GM23248 (cell line): ENCODE measurements at regions not wholly inside any gene's neighbourhood (a gene's known extent, or its start where the extent isn't known, plus 50 kb on each side); places are given as distances from the start of the nearest gene placed in this dataset.
A peak's percentile ranks its signal among the peaks of the same experiment; 100 is the strongest.

Experiments used
- DNase-seq: peaks from one replicate; pipeline ENCODE4 v3.0.0-alpha.2; 2015
- H2AFZ ChIP-seq: fragments of 200-600 bp; sonication (generic); 2 replicates; pipeline ENCODE4 v1.6.1; 2016; ENCODE audit warnings: antibody characterized with exemption
- H3F3A ChIP-seq: fragments of 200-600 bp; sonication (generic); 2 replicates; pipeline ENCODE4 v1.6.1; 2016; ENCODE audit warnings: mild to moderate bottlenecking, antibody characterized with exemption, mixed run types; ENCODE audit not compliant: insufficient read depth
- H3K27ac ChIP-seq: fragments of 200-600 bp; sonication (generic); 2 replicates; pipeline ENCODE4 v1.5.1; 2016; ENCODE audit warnings: mild to moderate bottlenecking
- H3K27me3 ChIP-seq: fragments of 200-600 bp; sonication (generic); replicated peaks from 2 replicates; pipeline ENCODE4 v1.6.1; 2016; ENCODE audit warnings: mild to moderate bottlenecking; ENCODE audit not compliant: insufficient read depth
- H3K36me3 ChIP-seq: fragments of 200-600 bp; sonication (generic); 2 replicates; pipeline ENCODE4 v1.6.1; 2016; ENCODE audit warnings: low read depth, mild to moderate bottlenecking
- H3K4me1 ChIP-seq: fragments of 200-600 bp; sonication (generic); 2 replicates; pipeline ENCODE4 v1.6.1; 2016; ENCODE audit warnings: mild to moderate bottlenecking; ENCODE audit not compliant: insufficient read depth
- H3K4me2 ChIP-seq: fragments of 200-600 bp; sonication (generic); one replicate; pipeline ENCODE4 v1.6.1; 2016; ENCODE audit warnings: mild to moderate bottlenecking; ENCODE audit not compliant: unreplicated experiment
- H3K4me3 ChIP-seq: fragments of 200-600 bp; sonication (generic); 2 replicates; pipeline ENCODE4 v1.5.1; 2016; ENCODE audit warnings: mild to moderate bottlenecking
- H3K79me2 ChIP-seq: fragments of 200-600 bp; sonication (generic); 2 replicates; pipeline ENCODE4 v1.6.1; 2016; ENCODE audit warnings: mild to moderate bottlenecking; ENCODE audit not compliant: insufficient read depth
- H3K9ac ChIP-seq: fragments of 200-600 bp; sonication (generic); 2 replicates; pipeline ENCODE4 v1.6.1; 2016; ENCODE audit warnings: mild to moderate bottlenecking
- H3K9me2 ChIP-seq: fragments of 200-600 bp; sonication (generic); 2 replicates; pipeline ENCODE4 v1.6.1; 2016; ENCODE audit warnings: mixed run types, mild to moderate bottlenecking, moderate library complexity; ENCODE audit not compliant: insufficient read depth
- H3K9me3 ChIP-seq: fragments of 200-600 bp; sonication (generic); one replicate; pipeline ENCODE4 v1.6.1; 2017; ENCODE audit warnings: low read depth
- H4K20me1 ChIP-seq: fragments of 200-600 bp; sonication (generic); 2 replicates; pipeline ENCODE4 v1.6.0; 2016; ENCODE audit not compliant: insufficient read depth
- EZH2 ChIP-seq: fragments of 200-600 bp; sonication (generic); IDR thresholded peaks from 2 replicates; pipeline ENCODE4 v1.6.1; 2018; ENCODE audit warnings: antibody characterized with exemption, mild to moderate bottlenecking; ENCODE audit not compliant: insufficient read depth, poor library complexity, severe bottlenecking
- EZH2phosphoT487 ChIP-seq: fragments of 200-600 bp; sonication (generic); IDR thresholded peaks from 2 replicates; pipeline ENCODE4 v1.6.1; 2018; ENCODE audit warnings: antibody characterized with exemption, moderate library complexity, mild to moderate bottlenecking, low read depth; ENCODE audit not compliant: insufficient read depth
- WGBS, 2 experiments: methylation state at CpG; one replicate each; pipeline ENCODE4 v1.1.6; 2015 to 2017; ENCODE audit warnings: low lambda C conversion rate in 2 of 2, low coverage in 1 of 2; ENCODE audit errors: missing lambda C conversion rate in 2 of 2; 5-methylcytosine and 5-hydroxymethylcytosine counted together
- in situ Hi-C: fragments of 300-500 bp; cut with MboI; formaldehyde crosslinking; loops from 2 replicates; pipeline ENCODE4 v1.15.0; 2020

GRCh38 chr6:40788661-40789655 is 201.8 kb upstream of the LRFN2 start:
- Histone ChIP-seq H3K36me3 (no peaks in the 10 kb centered on the region), H3K4me3 (no peak overlapping the region), H3K9ac (no peak overlapping the region), H3K4me2 (no peak overlapping the region), H3K27me3 (no peaks in the 10 kb centered on the region; the same call in none of the 2 replicates), H3K79me2 (no peaks in the 10 kb centered on the region), H3K9me3 (no peaks in the 10 kb centered on the region), H3K4me1 (no peaks in the 10 kb centered on the region; the same call in 1 of the 2 replicates), H3F3A (no peaks in the 10 kb centered on the region), H2AFZ (no peak overlapping the region), H3K9me2 (no peaks in the 10 kb centered on the region), H4K20me1 (no peaks in the 10 kb centered on the region), H3K27ac (no peak overlapping the region)
- in situ Hi-C loops = no loop called here
- TF ChIP-seq EZH2 (no peak), EZH2phosphoT487 (no peak)
- WGBS, 2 experiments = 50 to 53% methylated on average over 11 of the region's 11 CpGs
- peak; percentile 67 for DNase-seq

- TF ChIP-seq EZH2phosphoT487 = no peak
- no peak for TF ChIP-seq EZH2
- 57 to 59% methylated on average over 3 of the region's 3 CpGs for WGBS, 2 experiments
- H3K27ac ChIP-seq = no peak overlapping the region
- no peaks in the 10 kb centered on the region for H4K20me1 ChIP-seq
- no peaks in the 10 kb centered on the region; the same call in none of the 2 replicates for H3K27me3 ChIP-seq
- peaks cover 27% of the 10 kb centered on the region for H3K4me1 ChIP-seq
- peaks cover 7% of the 10 kb centered on the region; the same call in 1 of the 2 replicates for H3K9me2 ChIP-seq
- no peak overlapping the region for H3K4me2 ChIP-seq
- no peaks in the 10 kb centered on the region for H3K36me3 ChIP-seq
- in situ Hi-C loops = no loop called here
- no peak overlapping the region for H3K4me3 ChIP-seq
- H2AFZ ChIP-seq = no peak overlapping the region
- no peaks in the 10 kb centered on the region for H3K79me2 ChIP-seq
- peaks cover 14% of the 10 kb centered on the region; the same call in 1 of the 2 replicates for H3F3A ChIP-seq
- no peak overlapping the region for H3K9ac ChIP-seq
- H3K9me3 ChIP-seq = no peaks in the 10 kb centered on the region
- DNase-seq = no peak
These were observed 195.2 kb upstream of the LRFN2 start for GRCh38 chr6:40782355-40782754.

GRCh38 chr6:40780637-40781036 is 193.5 kb upstream of the LRFN2 start:
- H4K20me1 ChIP-seq = no peaks in the 10 kb centered on the region
- no peak for TF ChIP-seq EZH2
- TF ChIP-seq EZH2phosphoT487 = no peak
- H3K27ac ChIP-seq = no peak overlapping the region
- in situ Hi-C loops = no loop called here
- H3K27me3 ChIP-seq = no peaks in the 10 kb centered on the region; the same call in 1 of the 2 replicates
- H3K9me2 ChIP-seq = peaks cover 7% of the 10 kb centered on the region; the same call in 1 of the 2 replicates
- H3K4me2 ChIP-seq = no peak overlapping the region
- no peak for DNase-seq
- no peak overlapping the region for H3K4me3 ChIP-seq
- 95 to 98% methylated on average over 3 of the region's 3 CpGs for WGBS, 2 experiments
- H3K9ac ChIP-seq = no peak overlapping the region
- no peaks in the 10 kb centered on the region for H3K79me2 ChIP-seq
- H3K36me3 ChIP-seq = no peaks in the 10 kb centered on the region
- peaks cover 14% of the 10 kb centered on the region; the same call in 1 of the 2 replicates for H3F3A ChIP-seq
- peaks cover 27% of the 10 kb centered on the region for H3K4me1 ChIP-seq
- H3K9me3 ChIP-seq = no peaks in the 10 kb centered on the region
- H2AFZ ChIP-seq = no peak overlapping the region

GRCh38 chr6:40779409-40779808 is 192.2 kb upstream of the LRFN2 start:
- Histone ChIP-seq H3K36me3 (no peaks in the 10 kb centered on the region), H3K4me2 (peak overlapping the region; percentile 56), H3K4me3 (no peak overlapping the region), H3K9me3 (no peaks in the 10 kb centered on the region), H3K4me1 (peaks cover 27% of the 10 kb centered on the region), H3K9me2 (peaks cover 7% of the 10 kb centered on the region; the same call in 1 of the 2 replicates), H2AFZ (peak overlapping the region; percentile 48), H3K27me3 (no peaks in the 10 kb centered on the region; the same call in 1 of the 2 replicates), H3K27ac (peak overlapping the region; percentile 68), H3F3A (peaks cover 14% of the 10 kb centered on the region; the same call in 1 of the 2 replicates), H3K79me2 (no peaks in the 10 kb centered on the region), H4K20me1 (no peaks in the 10 kb centered on the region), H3K9ac (peak overlapping the region; percentile 17; the same call in 1 of the 2 replicates)
- in situ Hi-C loops = no loop called here
- WGBS, 2 experiments = 7 to 9% methylated on average over 3 of the region's 3 CpGs
- no peak for TF ChIP-seq EZH2phosphoT487
- TF ChIP-seq EZH2 = no peak
- peak; percentile 93 for DNase-seq
